ENCODE measurements at regions not wholly inside any gene's neighbourhood (a gene's known extent, or its start where the extent isn't known, plus 50 kb on each side); places are given as distances from the start of the nearest gene placed in this dataset.
"Not testable (repeated sequence)": the region's sequence is repeated elsewhere in the genome, so short reads cannot be mapped to it uniquely, and the experiment has no call there.

- no peak for DNase-seq
Observed at GRCh38 chr16:76612497-76612896, 335.3 kb downstream of the CNTNAP4 start.

DNA sequence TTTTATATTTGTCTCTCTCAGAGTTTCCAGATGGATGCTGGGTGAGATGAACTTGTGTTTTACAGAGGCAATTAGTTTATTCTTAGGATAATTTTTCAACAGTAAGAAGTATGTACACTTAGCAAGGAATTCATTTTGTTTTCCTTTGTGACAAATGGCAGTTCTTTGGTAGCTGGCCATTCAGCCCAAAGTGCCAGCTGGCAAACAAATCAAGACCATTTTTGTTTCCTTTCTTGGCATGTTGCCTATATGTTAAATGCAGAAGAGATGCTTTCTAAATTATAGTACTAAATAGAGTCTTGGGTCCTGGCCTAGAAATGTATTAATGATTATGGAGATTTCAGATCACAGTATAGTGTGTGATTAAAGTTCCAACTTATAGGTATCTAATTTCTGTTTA is 337.1 kb downstream of the CNTNAP4 start:
- DNase-seq: peak; percentile 44 to 83

DNA sequence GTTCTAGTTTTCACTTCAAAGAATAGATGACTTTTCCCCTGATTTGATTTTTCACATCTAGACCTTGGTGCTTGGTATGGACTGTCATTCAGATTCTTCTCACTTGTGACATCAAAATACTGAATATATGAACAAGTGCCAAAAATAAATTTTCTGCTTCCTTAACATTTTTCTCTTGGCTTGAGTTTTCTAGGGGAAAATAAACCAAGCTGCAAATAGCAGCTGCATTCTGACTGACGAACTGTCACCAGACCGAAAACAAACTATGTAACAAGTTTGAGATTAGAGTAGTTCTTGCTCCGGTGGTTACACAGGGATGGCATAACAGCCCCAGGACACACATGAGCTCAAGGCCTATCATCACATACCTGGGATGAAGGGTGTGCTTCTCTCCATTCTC is 345.7 kb downstream of the CNTNAP4 start:
- no peak for DNase-seq

DNA sequence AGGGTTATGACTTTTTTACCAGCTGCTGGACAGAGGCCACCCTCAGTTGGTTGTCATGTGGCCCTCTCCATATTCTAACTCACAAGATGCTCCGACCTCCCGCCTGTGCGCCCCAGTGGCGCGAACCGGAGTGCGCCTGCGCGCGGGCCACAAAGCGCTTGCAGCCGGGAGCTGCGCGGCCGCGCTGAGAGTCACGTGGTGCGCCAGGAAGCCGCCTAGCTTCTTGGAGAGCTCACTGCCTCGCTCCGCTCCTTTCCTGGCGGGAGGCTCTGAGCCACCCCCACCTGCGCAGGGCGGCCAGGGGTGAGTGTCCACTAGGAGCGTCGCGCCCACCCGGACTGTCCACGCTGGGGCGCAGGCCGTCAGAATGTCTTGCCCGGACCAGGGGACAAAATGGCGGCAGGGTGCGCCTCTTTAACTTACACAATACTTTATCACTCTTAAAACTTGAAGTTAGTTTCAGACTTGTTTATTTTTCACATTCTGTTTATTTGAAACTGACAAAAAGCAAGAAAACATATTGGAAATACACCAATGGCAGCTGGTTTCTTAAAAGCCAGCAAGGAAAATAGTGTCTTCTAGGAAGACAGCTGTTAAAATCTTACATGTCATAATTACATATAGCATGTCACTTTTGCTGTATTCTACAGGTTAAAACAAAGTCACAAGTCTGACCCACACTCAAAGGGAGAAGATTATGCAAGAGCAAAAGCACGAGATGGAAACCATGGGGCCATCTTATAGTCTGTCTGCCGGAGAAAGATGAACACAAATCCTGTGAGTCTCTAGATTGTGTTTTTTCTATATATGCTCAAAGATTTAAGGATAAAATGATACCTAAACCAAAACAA is 357.9 kb downstream of the CNTNAP4 start:
- DNase-seq: no peak

DNA sequence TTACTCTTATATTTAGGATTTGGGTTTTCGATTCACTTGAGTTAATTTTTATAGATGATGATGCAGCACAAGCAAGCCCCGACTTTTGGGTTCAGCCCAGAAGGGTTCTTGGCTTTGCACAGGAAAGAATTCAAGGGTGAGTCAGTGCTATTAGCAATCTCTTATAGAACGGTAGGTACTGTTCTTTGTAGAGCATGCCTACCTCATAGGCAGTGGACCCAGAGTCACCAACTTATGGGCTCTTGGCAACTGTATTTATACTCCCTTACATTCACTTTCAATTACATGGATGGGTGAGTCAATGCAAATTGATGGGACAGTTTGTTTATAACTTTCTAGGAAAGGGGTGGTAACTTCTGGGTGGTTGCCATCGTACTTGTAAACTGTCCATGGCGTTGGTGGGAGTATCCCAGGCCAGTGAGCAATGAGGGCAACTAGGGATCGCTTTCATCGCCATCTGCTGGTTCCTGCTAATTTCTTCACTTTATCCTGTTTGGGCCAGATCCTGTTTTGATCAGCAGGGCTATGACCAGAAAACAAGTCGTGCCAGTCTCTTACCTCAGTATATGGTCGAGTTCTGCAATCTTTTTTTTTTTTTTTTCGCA is 362.6 kb downstream of the CNTNAP4 start:
- peak in 1 of 2 experiments; percentile 24 for DNase-seq

GRCh38 chr16:76650582-76650981 is 373.4 kb downstream of the CNTNAP4 start:
- DNase-seq: no peak

GRCh38 chr16:76653390-76654026 is 376.3 kb downstream of the CNTNAP4 start:
- peak; percentile 73 to 87 for DNase-seq

DNA sequence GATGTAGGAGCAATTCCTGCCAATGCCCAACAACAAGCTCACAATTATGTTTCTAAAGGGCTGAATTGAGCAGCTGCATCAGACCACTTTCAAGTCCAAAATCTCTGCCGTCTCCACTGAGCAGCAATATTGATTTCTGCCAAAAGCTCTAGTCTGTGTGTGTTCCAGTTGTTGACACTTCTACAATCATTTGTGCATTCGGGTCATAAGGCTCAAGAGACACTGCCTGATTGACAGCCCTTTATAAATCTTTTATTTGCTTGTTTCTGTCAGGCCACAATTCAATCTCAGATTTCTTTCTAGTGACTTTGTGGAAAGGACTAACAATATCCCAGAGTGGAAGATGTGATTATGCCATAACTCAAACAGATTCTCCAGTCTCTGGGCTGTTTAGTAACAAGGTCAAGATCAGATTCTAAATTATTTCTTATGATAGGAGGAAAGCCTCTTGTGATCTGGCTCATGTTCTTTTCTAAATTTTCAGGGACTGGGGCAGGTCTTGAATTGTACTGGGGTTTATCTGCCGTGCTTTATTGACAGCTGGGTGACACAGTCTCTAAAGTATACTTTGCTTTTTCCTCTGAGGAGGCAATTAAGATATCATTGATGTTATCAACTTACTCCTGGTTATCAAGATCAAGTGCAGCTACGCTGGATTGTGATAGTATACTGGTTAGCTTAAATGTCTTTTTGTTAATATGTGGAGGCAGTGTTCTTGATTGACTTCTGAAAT is 377.1 kb downstream of the CNTNAP4 start:
- peak in 1 of 2 experiments; percentile 35 for DNase-seq

- no peak for DNase-seq
Observed at GRCh38 chr16:76656994-76657393, 379.8 kb downstream of the CNTNAP4 start.

GRCh38 chr16:76661691-76662235 is 384.6 kb downstream of the CNTNAP4 start:
- no peak for DNase-seq

- DNase-seq: no peak
Observed at GRCh38 chr16:76665571-76666275, 388.5 kb downstream of the CNTNAP4 start.

- DNase-seq: no peak
Observed at GRCh38 chr16:76668207-76668725, 391.1 kb downstream of the CNTNAP4 start.

GRCh38 chr16:76669288-76669687 is 392.1 kb downstream of the CNTNAP4 start:
- DNase-seq: no peak

- no peak for DNase-seq
Observed at GRCh38 chr16:76670125-76670857, 393.1 kb downstream of the CNTNAP4 start.

GRCh38 chr16:76676356-76676755 is 399.2 kb downstream of the CNTNAP4 start:
- DNase-seq: no peak

DNA sequence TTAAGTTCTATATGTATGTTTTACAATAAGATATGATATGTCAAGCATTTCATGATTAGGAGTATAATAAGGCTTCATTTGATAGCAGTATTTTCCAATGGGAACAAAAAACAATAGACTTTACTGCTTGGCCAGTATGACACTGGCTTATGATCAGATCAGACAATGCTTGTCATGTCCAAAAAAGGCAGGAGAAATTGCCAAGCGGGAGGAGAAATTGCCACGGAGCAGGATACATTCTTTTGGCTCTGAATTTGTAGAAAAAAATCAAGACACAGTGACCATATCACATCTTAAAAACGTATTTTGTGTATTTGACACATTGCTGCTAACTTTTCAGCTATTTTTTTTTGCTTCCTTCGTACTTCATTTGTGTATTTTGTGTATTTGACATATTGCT is 404.1 kb downstream of the CNTNAP4 start:
- no peak for DNase-seq

- DNase-seq: no peak
Observed at GRCh38 chr16:76683051-76683450, 405.9 kb downstream of the CNTNAP4 start.

DNA sequence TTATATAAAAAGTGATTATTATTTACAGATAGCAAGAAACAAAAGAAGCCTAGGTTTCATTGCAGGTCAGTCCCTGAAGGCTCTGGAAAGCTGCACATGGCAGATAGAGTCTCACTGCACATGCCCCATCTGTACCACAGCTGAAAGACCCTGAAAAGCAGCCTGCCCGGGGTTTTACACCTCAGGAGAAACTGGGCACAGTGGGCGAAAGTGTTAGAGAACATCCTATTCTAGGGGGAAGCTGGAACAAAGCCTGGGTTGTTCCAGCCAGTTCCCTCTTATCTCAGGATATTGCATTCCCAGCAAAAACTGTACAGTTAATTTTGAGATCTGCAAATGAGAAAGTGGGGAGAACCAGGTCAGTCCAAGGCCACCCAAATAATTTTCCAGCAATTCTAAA is 419.7 kb downstream of the CNTNAP4 start:
- no peak for DNase-seq

- no peak for DNase-seq
Observed at GRCh38 chr16:76705892-76706291, 428.7 kb downstream of the CNTNAP4 start.

- no peak for DNase-seq
Observed at GRCh38 chr16:76713191-76713590, 436.0 kb downstream of the CNTNAP4 start.

DNA sequence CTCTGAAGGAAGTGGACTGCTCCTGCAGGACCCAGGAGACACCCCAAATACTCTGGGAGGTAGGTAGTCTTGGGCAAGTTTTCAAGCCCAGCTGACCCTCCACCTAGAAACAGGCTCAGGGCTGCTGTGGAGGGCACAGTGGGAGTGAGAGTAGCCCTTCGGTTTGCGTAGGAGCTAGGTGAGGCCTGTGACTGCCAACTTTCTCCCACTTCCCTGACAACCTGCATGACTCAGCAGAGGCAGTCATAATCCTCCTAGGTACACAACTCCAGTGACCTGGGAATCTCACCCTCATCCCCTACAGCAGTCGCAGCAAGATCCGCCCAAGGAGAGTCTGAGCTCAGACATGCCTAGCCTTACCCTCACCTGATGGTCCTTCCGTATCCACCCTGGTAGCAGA is 439.1 kb downstream of the CNTNAP4 start:
- not testable (repeated sequence) for DNase-seq

Measured in NCI-H2081 (cell line).